Mammary epithelial cell (primary cell): ENCODE measurements at regions not wholly inside any gene's neighbourhood (a gene's known extent, or its start where the extent isn't known, plus 50 kb on each side); places are given as distances from the start of the nearest gene placed in this dataset.

Experiments used
- EZH2 ChIP-seq: IDR thresholded peaks from 2 replicates; pipeline ENCODE4 v1.6.1; 2012; ENCODE audit warnings: low read length, inconsistent platforms, borderline replicate concordance
- TF ChIP-seq, protein P1 (sequence below), 2 donors: IDR thresholded peaks in 1 of 2; conservative IDR thresholded peaks in 1 of 2; 2 replicates each; pipeline ENCODE4 v1.5.1; 2011 to 2012; ENCODE audit warnings: inconsistent platforms in 2 of 2, low read length in 2 of 2, mild to moderate bottlenecking in 2 of 2, control low read depth in 1 of 2, low read depth in 1 of 2; ENCODE audit not compliant: insufficient read depth in 1 of 2; ENCODE audit errors: extremely low read depth in 1 of 2

DNA sequence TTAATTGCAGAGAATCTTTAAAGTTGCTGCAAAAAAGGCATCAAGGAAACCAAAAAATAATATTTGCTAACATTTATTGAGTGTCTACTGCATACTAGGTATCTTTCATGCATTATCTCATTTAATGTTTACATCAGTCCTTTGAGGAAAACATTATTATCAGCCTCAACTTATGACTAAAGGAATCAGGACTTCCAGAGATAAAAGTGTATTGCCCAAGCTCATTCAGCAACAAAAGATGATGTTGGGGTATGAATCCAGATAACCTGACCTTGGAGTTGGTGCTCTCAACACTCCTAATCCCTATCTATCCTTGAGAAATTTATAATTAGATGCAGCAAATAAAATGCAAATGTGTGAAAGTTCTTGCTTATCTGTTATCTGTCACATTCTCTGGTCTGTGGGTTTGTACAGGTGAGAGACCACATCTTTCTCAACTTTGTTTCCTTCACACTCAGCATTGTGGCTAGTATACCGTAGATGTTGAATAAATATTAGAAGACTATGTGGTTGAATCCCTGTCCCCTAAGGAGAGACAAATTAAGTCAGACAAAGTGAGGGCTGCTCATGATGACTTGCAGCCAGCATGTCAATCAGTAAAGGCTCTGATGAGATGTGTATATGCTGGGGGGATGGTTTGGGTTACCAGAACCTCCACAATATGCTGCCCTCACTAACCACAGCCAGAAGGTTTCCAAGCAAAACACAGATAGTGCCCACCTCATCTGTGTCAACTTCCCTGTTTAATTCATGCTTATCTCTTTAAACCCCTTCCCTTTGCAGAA is 82.6 kb downstream of the NOG start:
- TF ChIP-seq EZH2: no peak
- TF ChIP-seq, protein P1, sequence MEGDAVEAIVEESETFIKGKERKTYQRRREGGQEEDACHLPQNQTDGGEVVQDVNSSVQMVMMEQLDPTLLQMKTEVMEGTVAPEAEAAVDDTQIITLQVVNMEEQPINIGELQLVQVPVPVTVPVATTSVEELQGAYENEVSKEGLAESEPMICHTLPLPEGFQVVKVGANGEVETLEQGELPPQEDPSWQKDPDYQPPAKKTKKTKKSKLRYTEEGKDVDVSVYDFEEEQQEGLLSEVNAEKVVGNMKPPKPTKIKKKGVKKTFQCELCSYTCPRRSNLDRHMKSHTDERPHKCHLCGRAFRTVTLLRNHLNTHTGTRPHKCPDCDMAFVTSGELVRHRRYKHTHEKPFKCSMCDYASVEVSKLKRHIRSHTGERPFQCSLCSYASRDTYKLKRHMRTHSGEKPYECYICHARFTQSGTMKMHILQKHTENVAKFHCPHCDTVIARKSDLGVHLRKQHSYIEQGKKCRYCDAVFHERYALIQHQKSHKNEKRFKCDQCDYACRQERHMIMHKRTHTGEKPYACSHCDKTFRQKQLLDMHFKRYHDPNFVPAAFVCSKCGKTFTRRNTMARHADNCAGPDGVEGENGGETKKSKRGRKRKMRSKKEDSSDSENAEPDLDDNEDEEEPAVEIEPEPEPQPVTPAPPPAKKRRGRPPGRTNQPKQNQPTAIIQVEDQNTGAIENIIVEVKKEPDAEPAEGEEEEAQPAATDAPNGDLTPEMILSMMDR (conservative IDR thresholded peaks at IDR 0.05 in 1 of 2, IDR thresholded peaks at IDR 0.05 in 1 of 2; ENCODE audit: extremely low read depth in 1 of 2, insufficient read depth in 1 of 2, low read depth in 1 of 2, low read length in 2 of 2): no peak
